ENCODE measurements at regions not wholly inside any gene's neighbourhood (a gene's known extent, or its start where the extent isn't known, plus 50 kb on each side); places are given as distances from the start of the nearest gene placed in this dataset.
"Not testable (repeated sequence)": the region's sequence is repeated elsewhere in the genome, so short reads cannot be mapped to it uniquely, and the experiment has no call there.

DNA sequence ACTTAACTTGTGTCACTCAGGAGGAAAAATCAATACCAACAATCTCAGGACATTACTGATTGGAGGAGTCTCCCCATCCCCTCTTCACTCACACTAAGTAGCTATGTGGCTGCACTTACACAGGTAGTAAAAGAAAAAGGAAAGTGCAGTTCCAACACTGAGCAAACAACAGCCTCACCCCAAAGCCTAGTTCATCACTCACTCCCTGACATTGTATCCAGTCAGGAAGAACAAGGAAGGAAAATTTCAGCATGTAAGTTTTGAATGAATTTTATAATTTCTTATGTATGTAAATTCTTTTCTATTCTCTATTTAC, 273.4 kb downstream of the IGSF11 start:
- no peak for DNase-seq

DNA sequence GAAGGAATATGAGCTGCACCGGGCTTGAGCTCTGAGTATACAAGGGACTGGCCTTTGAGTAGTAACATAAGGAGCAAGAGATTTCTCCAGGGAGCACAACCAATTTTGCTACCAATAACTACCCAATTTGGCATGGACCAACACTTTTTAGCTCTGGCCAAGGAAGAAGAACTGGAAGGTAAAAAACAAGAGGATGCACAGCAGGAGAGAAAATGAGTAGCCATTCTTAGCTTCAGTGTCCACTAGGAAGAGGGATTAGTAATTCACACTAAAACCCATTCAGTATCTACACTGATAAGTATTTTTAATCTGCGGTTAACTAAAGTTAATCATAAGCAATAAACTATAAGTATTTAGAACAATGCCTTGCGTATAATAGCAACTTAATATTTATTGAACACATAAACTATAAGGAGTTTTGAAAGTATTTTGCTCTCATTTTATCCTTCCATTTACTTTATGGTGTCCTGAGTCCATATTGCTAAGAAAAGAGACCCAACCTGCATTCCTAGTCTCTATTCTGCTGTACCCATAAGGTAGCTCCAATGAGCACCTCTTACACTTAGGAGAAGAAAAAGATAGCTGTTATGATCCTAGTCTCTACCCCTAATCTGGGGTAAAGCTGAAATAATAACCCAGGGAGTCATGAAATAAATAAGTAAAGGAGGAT, 268.9 kb downstream of the IGSF11 start:
- DNase-seq = no peak

DNA sequence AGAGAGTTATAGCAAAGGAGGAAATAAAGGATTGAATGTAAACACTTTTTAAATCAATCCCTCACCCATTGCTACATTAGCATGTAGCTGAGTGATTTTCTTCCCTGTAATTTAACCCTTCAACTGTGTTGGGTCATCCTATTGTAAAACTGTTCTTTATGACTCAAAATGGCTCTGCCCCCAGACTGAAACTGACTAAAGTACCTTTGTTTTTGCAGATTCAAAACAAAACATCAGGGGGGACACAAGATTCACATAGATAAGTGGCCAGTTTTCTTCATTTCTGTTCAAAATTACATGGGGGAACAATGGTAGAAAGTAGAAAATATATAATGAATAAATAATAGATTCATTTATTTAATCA, 268.4 kb downstream of the IGSF11 start:
- no peak for DNase-seq

DNA sequence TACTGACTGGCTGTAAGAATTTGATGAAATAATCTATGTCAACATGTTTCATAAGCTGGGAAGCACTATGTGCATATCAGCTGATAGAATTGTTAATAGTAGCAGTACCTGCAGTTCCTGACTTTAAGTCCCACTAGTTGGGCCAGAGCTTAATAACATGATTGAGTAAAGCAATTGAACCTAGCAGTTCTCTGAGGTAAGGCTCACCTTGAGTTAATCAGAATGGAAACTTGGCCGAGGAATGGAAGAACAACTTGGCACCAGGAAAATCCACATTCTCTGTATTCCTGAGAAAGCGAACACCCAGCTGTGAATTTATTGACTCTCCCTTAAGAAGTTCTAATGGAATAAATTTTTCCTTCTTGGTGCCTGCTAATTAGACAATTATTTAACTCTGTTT, 262.6 kb downstream of the IGSF11 start:
- no peak for DNase-seq

DNA sequence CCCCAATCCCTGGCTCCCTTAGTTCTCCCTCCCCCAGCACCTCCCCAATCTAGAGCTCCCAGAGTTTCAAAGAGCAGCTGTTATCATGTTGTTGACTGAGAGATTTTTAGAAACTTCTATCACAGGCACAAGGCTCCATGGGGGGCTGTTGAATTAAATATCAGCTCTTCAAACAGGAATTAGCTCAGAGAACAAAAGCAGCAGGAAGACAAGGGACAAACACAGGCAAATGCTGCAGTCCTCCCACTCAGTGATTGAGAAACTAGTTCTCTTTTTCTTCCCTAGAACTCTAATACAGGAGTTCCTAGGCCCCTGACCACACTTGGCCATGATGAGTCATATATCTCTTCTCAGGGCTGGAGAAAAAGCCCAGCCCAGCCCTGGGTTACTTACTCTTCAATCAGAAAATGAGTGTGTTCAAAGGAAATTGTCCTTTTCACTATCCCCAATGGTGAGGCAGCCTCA, 262.1 kb downstream of the IGSF11 start:
- no peak for DNase-seq

DNA sequence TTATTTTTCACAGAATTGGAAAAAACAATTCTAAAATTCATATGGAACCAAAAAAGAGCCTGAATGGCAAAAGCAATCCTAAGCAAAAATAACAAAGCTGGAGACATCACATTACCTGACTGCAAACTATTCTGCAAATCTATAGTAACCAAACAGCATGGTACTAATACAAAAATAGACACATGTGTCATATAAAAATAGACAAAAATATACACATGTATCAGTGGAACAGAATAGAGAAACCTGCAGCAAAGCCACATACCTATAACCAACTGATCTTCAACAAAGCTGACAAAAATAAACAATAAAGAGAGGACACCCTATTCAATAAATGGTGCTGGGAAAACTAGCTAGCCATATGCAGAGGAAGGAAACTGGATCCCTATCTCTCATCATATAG, 259.6 kb downstream of the IGSF11 start:
- DNase-seq = no peak

DNA sequence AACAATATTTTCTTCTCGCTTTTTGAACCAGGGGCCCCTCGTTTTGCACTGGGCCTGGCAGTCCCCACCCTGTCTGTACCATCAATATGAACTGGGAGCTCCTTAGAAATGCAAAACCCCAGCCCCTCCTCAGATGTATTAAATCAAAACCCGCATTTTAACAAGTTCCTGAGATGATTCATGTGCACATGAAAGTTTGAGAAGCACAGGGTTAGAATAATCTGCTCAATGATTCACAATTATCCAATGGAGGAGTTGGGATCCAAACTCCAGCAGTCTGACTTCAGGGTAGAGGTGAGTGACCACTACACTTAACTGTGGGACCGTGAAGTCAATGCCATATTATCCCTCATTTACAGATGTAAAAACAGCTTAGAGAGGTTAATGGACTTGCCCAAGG, 256.4 kb downstream of the IGSF11 start:
- DNase-seq = no peak

DNA sequence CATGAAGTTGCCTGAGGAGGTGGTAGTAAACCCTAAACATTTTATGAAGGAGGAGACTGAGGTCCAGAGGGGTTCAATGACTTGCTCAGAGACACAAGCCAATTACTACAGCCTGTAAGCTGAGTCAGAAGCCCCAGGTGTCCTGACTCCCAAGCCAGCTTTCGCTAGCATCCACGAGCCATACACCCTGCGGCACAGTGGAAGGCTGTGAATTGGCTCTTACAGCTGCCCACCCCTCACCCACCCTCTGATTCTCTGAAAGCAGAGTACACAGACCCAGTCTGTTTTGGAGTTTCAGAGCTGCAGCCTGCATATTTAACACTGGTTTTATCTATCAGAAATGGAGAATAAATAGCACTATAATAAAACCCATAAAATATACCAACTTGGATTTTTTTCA, 253.4 kb downstream of the IGSF11 start:
- no peak for DNase-seq

DNA sequence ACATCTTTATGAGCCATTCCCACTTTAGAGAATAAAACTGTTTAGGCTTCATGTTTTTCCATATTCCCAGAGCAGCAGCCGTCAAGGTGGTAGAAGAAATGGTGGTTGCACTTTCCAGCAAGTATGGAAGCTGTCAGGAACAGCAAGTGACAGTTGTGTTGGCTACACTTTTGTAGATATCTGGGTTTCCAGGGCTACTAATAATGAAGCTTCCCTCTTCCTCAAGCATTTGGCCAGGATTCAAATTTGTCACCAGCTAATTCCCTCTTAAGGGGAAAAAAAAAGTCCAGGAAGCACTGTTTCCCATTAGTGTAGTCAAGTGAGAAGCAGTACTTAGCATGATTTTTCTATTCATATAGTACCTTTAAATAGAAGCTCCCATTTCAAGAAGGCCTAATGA, 252.8 kb downstream of the IGSF11 start:
- DNase-seq = no peak

DNA sequence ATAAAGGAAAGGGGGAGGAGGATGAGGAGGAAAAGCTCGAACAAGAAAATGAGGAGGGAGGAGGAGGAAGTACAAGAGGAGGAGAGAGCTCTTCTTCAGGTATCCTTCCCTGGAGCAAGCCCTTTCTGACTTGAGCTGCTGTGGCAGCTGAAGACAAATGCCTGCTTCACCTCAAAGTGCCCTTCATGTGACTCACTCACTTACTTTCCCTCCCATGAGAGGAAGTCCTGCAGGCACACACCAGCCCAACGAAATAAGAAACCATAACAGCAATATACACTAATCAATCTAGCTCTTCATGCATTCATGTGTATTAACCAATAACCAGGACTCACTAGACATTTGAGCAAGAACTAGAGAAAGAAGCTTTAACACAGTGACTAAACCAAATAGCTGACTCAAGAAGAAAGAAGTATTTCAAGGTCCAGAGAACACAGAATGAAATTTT, 251.9 kb downstream of the IGSF11 start:
- DNase-seq = no peak

DNA sequence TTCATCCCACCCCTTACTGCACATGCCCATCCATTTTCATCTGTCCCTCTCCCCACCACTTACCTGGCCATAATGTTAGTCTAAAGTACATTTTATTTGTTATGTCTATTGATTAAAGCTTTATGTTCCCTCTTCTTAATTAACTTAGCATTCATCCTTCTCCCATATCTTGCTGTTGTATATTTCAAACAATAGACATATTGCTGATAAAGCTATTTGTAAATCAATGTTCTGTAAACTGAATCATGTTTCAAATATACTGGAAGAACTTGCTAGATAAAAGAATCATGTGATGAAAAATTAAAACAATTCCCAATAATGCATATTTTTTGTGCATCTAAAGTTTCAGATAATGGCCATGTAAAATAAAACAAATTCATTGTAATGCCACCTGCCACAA, 249.2 kb downstream of the IGSF11 start:
- DNase-seq = no peak

DNA sequence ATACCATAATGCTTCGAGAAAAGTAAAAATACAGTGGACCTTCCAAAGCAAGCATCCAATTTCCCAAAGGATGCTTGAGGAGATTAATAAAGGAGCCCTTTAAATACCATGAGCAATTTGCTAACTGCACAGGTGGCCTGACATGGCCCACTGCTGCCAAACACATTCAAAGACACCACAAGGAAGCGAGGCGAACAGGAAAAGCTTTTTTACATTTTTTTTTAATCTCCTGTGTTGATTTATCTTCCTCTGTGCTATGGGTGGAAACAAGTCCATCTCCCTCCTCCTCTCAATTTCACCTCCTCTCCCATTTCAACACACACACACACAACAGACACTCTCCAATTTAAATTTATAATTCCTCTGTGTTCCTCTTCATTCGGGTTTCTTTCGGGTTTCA, 243.4 kb downstream of the IGSF11 start:
- DNase-seq = no peak

DNA sequence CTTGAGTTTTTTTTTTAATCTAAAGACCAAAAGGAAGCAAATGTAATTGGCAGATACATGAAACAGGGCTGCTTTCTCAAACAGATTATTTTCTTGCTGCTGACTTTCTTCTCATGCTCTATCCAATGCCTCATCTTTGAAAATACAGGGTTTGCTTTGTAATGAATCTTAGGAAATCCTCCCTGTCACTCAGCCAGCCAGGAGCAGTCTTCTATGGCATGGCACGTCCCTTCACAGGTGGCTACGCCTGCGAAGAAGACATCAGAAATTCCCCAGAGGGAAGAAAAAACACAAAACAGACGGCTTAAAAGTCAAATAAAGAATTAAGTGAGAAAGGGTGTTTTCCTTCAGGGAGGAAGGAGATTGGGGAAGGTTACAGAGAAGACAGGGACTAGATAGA, 242.5 kb downstream of the IGSF11 start:
- DNase-seq = no peak

DNA sequence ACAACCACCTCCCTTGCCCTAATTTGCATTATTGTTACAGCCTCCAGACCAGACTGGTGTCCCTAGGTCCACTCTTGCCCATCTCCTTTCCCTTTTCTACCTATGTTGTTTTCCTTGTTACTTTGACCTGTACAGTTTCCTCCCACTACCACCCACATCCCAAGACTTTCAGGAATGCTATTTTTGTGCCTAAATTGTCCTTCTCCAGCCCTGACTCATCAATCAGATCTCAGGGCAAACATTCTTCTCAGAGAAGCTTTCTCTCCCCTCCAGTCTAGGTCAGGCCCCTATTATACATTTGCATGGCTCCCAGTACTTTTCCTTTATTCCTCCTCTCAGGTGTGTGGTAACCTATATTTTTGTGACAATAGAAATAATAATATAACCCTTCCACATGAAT, 241.5 kb downstream of the IGSF11 start:
- DNase-seq = no peak

DNA sequence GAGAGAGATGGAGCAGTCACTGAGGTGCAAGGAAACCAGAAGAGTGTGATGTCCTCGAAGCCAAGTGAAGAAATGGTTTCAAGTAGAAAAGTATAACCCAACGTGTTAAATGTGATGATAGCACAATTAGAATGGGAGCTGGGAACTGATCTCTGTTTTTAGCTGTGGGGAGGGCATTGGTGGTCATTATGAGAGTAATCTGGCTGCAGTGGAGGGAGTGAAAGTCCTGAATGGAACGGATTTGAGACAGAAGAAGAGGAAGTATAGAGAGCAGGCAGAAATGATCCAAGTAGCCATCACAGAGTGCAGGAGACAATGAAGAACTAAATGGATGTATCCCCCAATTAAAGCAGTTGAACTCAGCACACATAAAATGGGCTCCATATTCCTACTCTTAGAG, 235.3 kb downstream of the IGSF11 start:
- no peak for DNase-seq

DNA sequence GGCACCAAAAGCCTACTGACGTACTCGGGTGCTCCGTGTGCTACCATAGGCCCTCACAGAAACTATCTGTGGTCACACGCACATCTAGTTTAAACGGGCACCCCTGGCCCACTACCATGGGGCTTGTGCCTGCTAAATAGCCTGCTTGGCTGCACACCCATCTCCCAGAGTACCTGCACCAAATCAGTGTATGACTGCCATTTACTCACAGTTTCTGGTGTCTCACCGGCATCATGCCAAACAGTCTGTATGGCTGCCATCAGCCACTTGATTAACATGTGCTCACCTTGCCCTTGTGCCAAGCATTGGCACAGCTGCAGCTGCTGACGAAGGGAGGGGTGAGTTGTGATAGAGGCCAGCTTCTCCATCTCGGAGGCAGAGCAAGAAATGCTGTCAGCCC, 232.7 kb downstream of the IGSF11 start:
- DNase-seq = peak; percentile 59

DNA sequence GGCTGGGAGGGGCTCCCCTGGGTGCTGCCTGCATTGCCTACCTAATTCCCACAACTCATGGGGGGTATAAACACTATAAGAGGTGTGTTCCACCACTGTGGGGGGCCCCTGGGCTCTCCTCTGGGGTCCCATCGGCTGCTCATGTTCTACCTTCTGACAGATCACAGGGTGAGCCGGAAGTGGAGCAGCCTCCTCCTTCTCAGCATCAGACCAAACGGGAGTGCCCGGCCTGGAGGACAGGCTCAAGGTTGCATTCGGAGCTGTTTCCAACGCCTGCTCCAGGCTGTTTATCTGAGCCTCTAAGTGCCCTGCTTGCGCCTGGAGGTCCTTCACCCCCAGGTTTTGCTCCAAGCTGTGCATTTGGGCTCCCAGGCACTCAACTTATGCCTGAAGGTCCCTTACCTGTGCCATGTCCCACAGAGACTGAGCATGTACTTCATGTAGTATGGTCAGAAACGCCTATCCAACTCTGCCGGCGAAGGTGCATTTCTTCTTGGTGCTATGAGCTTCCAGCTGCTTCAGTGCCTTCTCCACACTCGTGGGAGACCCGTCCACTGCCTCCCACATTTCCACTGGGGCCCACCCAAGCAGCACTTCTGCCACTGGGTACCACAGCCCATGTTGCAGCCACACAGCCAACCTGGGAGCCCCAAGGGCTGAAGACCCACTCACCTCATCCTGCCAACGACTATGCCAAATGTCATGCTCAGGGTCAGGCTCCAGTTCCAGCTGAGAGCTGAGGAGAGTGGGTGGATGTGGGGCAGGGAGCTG, 232.1 kb downstream of the IGSF11 start:
- DNase-seq = no peak

DNA sequence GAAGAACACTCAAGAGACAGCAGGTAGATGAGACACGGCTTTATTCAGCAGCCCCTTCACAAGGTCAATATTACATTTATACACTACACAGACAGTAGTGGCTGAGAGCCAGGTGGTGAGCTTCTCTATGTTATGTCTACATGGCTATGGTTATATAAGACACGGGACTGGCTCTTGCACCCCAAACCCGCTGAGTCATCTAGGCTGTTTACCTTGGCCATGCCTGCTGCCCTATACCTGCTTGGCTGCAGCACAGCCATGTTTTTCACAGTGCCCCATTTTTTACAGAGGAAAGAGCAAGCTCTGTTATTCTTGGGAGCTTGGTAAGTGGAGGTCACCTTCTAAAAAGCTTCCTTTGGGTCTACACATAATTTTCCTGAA, 231.6 kb downstream of the IGSF11 start:
- peak; percentile 50 for DNase-seq

DNA sequence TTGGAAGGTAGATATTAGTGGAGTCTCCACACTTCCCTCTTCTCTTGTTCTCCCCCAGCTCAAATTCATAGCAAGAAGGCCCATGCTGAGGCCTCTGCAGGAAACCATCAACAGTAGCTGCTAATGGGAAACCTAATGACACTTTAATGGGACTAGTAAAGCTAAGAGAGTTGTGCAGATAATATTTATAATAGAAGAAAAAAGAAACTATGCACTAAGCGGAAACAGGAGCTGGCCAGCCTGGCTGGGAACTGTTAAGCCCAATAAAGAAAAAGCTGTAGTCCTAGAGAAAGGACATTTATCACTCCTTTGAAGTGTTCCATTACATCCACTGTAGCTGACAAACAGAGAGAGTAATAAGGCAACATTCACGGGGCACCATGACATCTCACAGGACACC, 229.6 kb downstream of the IGSF11 start:
- no peak for DNase-seq

DNA sequence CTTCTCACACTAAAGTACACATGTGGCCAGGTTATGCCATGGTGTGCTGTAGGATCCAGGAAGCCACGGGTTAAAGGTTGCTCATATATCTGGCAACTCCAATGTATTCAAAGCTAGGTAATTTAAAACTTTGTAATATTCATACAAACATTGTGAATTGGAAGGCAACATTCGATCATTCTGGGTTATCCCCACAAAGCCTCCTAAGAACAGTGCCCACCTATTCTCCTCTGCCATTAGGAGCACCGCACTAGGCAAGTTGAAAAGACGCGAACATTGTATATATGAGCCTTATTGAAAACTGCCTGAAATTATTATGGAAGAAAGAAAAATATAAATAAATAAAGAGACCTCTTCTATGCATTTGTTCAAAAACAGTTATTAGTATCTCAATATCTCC, 228.2 kb downstream of the IGSF11 start:
- no peak for DNase-seq

DNA sequence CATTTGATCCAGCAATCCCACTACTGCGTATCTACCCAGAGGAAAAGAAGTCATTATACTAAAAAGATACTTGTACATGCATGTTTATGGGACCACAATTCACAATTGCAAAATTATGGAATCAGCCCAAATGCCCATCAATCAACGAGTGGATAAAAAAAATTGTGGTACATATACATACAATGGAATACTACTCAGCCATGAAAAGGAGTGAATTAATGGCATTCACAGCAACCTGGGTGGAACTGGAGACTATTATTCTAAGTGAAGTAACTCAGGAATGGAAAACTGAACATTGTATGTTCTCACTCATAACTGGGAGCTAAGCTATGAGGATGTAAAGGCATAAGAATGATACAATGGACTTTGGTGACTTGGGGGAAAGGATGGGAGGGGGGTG, 227.3 kb downstream of the IGSF11 start:
- not testable (repeated sequence) for DNase-seq

DNA sequence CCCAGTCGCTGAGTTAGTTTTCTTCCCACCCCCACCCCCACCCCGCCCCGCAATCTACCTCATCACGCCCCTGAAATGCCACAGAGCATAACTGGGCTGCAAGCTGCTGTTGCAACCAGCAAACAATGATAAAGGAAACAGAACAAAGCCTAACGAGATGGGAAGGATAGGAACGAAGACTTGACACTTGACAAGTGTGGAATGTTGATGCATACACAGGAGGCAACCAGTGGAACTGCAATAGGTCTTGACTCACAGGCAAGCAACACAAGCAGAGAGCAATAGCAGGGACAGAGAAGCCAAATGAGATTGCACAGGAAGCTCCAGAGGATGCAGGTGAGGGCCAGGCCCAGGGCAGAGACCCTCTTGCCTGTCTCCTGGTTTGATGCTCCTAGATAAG, 225.9 kb downstream of the IGSF11 start:
- DNase-seq = no peak

DNA sequence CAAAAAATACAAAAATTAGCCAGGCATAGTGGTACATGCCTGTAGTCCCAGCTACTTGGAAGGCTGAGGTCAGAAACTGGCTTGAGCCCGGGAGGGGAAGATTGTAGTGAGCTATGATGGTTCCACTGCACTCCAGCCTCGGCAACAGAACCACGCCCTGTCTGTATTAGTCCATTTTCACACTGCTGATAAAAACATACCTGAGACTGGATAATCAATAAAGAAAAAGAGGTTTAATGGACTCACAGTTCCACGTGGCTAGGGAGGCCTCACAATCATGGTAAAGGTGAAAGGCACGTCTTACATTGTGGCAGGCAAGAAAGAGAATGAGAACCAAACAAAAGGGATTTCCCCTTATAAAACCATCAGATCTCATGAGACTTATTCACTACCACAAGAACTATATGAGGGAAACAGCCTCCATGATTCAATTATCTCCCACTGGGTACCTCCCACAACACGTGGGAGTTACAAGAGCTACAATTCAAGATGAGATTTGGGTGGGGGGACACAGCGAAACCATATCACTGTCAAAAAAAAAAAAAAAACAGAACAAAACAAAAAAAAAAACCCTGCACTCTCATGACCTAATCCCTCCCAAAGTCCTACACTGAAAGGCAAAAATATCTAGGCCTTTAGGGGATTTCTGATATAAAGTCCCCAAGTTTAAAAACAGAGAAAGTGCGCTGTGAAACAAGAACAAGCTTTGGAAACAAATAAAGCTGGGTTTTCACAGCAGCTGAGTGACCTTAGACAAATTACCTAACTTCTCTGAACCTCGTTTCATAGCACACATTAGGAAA, 224.7 kb downstream of the IGSF11 start:
- DNase-seq = no peak

DNA sequence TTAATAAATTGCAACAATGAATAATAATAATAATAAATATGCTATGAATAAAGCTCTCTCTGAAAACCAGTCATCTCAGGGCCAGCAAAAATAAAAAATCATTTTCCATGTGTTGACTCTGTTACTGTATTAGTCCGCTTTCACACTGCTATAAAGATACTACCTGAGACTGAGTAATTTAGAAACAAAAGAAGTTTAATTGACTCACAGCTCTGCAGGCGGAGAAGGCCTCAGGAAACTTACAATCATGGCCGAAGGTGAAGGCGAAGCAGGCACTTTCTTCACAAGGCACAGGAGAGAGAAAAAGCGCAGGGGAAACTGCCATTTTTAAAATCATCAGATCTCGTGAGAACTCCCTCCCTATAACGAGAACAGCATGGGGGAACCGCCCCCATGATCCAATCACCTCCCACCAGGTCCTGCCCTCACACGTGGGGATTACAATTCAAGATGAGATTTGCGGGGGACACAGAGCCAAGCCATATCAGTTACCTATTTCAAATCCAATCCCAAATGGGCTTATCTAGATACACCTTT, 224.1 kb downstream of the IGSF11 start:
- DNase-seq = no peak
